RWPE2 (cell line): ENCODE measurements at regions not wholly inside any gene's neighbourhood (a gene's known extent, or its start where the extent isn't known, plus 50 kb on each side); places are given as distances from the start of the nearest gene placed in this dataset.

Source experiments
- ATAC-seq: fragments of 200-7000 bp; cut with Tn5 transposase; 3 replicates; pipeline ENCODE4 v1.9.1; 2021; ENCODE audit warnings: low read depth
- DNase-seq: peaks from one replicate; pipeline ENCODE4 v3.0.0-alpha.2; 2020; ENCODE audit warnings: low spot score
- H3K27ac ChIP-seq: fragments of 450-650 bp; 2 replicates; pipeline ENCODE4 v1.5.1; 2017; ENCODE audit warnings: mild to moderate bottlenecking; ENCODE audit not compliant: poor library complexity, severe bottlenecking
- H3K27me3 ChIP-seq: fragments of 250-450 bp; sonication (Bioruptor Pico); 2 replicates; pipeline ENCODE4 v1.5.1; 2021; ENCODE audit warnings: mild to moderate bottlenecking, moderate library complexity; ENCODE audit not compliant: insufficient read depth, poor library complexity, severe bottlenecking
- H3K36me3 ChIP-seq: fragments of 250-450 bp; sonication (Bioruptor Pico); 2 replicates; pipeline ENCODE4 v1.5.1; 2020; ENCODE audit warnings: low read depth, mild to moderate bottlenecking, moderate library complexity
- H3K4me1 ChIP-seq: fragments of 250-450 bp; sonication (Bioruptor Pico); 2 replicates; pipeline ENCODE4 v1.5.1; 2021; ENCODE audit warnings: mild to moderate bottlenecking, moderate library complexity; ENCODE audit not compliant: insufficient read depth, poor library complexity, severe bottlenecking
- H3K4me3 ChIP-seq: fragments of 250-450 bp; sonication (Bioruptor Pico); 2 replicates; pipeline ENCODE4 v1.5.1; 2021; ENCODE audit warnings: mild to moderate bottlenecking, moderate library complexity; ENCODE audit not compliant: severe bottlenecking
- H3K9me3 ChIP-seq: fragments of 250-450 bp; sonication (Bioruptor Pico); 2 replicates; pipeline ENCODE4 v1.5.1; 2021; ENCODE audit warnings: mild to moderate bottlenecking, moderate library complexity; ENCODE audit not compliant: severe bottlenecking
- TF ChIP-seq, protein P1 (sequence below): fragments of 450-650 bp; IDR thresholded peaks from one replicate; pipeline ENCODE4 v1.5.1; 2017; ENCODE audit warnings: mild to moderate bottlenecking, moderate library complexity; ENCODE audit not compliant: poor library complexity, severe bottlenecking

GRCh38 chr4:174154215-174154854 lies 129.1 kb downstream of the FBXO8 start:
- H3K4me3 ChIP-seq: peak overlapping the region; percentile 4
- H3K4me1 ChIP-seq: peaks cover 4% of the 10 kb centered on the region
- ATAC-seq (peak; percentile 78; the same call in 2 of the 3 replicates), DNase-seq (no peak)
- no peaks in the 10 kb centered on the region for H3K36me3 ChIP-seq
- no peaks in the 10 kb centered on the region for H3K9me3 ChIP-seq
- TF ChIP-seq, protein P1, sequence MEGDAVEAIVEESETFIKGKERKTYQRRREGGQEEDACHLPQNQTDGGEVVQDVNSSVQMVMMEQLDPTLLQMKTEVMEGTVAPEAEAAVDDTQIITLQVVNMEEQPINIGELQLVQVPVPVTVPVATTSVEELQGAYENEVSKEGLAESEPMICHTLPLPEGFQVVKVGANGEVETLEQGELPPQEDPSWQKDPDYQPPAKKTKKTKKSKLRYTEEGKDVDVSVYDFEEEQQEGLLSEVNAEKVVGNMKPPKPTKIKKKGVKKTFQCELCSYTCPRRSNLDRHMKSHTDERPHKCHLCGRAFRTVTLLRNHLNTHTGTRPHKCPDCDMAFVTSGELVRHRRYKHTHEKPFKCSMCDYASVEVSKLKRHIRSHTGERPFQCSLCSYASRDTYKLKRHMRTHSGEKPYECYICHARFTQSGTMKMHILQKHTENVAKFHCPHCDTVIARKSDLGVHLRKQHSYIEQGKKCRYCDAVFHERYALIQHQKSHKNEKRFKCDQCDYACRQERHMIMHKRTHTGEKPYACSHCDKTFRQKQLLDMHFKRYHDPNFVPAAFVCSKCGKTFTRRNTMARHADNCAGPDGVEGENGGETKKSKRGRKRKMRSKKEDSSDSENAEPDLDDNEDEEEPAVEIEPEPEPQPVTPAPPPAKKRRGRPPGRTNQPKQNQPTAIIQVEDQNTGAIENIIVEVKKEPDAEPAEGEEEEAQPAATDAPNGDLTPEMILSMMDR: no peak
- H3K27me3 ChIP-seq: no peaks in the 10 kb centered on the region
- no peak overlapping the region for H3K27ac ChIP-seq

- Histone ChIP-seq H3K9me3 (no peaks in the 10 kb centered on the region), H3K27ac (no peak overlapping the region), H3K4me3 (no peak overlapping the region)
Measured at GRCh38 chr4:174152717-174153466, 130.6 kb downstream of the FBXO8 start.

DNA sequence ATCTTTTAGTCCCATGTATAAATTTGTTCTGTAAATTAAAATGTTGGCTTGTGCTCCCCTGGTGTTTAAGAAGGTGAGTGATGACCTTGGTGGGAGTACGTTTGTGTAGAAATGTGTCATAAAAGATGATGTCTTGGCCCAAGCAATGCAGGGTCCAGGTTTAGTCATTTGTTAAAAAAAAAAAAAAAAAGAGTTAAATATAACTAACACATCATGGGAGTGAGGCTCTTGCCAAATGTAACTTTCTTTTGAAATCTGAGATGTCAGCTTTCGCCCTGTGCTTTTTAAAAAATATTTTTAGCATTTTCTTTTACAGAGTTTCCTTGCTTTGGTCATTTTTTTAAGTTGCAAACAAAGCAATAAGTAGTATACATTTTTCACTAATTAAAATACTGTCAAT lies 135.6 kb downstream of the FBXO8 start:
- H3K27ac ChIP-seq: no peak overlapping the region
- TF ChIP-seq, protein P1: no peak
- no peaks in the 10 kb centered on the region for H3K4me1 ChIP-seq
- H3K9me3 ChIP-seq: no peaks in the 10 kb centered on the region
- no peaks in the 10 kb centered on the region for H3K36me3 ChIP-seq
- ATAC-seq (no peak), DNase-seq (no peak)
- no peaks in the 10 kb centered on the region for H3K27me3 ChIP-seq
- no peak overlapping the region for H3K4me3 ChIP-seq

More at GRCh38 chr4:174152717-174153466, 130.6 kb downstream of the FBXO8 start:
- ATAC-seq: no peak
- DNase-seq: no peak
- Histone ChIP-seq H3K4me1 (peaks cover 4% of the 10 kb centered on the region), H3K36me3 (no peaks in the 10 kb centered on the region), H3K27me3 (no peaks in the 10 kb centered on the region)
- TF ChIP-seq, protein P1: no peak

DNA sequence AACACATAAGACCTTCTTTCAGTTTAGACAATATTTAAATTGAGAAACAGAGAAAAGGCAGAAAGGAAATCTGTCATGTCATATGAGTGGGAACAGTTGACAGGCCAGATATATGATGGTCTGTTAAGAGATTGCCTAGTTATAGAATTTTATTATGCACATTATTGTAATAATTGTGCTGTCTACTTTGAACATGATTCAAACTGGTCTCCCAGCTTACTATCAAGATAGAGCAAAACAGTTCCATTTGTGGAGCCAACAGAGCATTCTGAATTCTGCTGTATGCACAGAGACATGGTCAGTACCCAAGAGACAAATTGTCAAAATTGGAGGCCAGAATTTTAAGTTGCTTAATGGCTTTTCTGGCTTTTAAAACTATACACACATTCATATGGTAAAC lies 139.4 kb downstream of the FBXO8 start:
- TF ChIP-seq, protein P1: no peak
- Histone ChIP-seq H3K9me3 (no peaks in the 10 kb centered on the region), H3K4me1 (no peaks in the 10 kb centered on the region), H3K36me3 (no peaks in the 10 kb centered on the region), H3K27ac (no peak overlapping the region), H3K4me3 (no peak overlapping the region), H3K27me3 (no peaks in the 10 kb centered on the region)
- no peak for DNase-seq
- no peak for ATAC-seq

DNA sequence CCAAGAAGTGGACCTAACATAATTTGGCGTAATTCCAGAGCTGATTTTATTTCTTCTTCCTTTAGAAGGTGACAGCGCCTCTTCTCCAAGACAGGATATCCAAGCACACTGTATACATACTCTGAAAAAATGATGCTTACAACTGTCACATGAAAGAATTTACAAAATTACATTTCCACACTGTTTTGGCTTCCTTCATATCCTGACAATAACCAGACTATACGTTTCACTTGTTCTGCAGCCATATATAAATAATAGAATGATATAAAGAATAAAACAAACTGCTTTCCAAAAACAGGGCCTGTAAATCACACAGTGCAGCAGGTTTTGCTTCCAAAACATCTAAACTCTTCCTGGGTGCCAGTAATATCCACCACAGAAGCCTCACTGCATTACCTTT lies 141.6 kb downstream of the FBXO8 start:
- no peak overlapping the region for H3K27ac ChIP-seq
- no peaks in the 10 kb centered on the region for H3K27me3 ChIP-seq
- TF ChIP-seq, protein P1: no peak
- DNase-seq: no peak
- H3K4me3 ChIP-seq: no peak overlapping the region
- no peaks in the 10 kb centered on the region for H3K4me1 ChIP-seq
- H3K9me3 ChIP-seq: no peaks in the 10 kb centered on the region
- ATAC-seq: no peak
- no peaks in the 10 kb centered on the region for H3K36me3 ChIP-seq
